ENCODE measurements at regions not wholly inside any gene's neighbourhood (a gene's known extent, or its start where the extent isn't known, plus 50 kb on each side); places are given as distances from the start of the nearest gene placed in this dataset.

DNA sequence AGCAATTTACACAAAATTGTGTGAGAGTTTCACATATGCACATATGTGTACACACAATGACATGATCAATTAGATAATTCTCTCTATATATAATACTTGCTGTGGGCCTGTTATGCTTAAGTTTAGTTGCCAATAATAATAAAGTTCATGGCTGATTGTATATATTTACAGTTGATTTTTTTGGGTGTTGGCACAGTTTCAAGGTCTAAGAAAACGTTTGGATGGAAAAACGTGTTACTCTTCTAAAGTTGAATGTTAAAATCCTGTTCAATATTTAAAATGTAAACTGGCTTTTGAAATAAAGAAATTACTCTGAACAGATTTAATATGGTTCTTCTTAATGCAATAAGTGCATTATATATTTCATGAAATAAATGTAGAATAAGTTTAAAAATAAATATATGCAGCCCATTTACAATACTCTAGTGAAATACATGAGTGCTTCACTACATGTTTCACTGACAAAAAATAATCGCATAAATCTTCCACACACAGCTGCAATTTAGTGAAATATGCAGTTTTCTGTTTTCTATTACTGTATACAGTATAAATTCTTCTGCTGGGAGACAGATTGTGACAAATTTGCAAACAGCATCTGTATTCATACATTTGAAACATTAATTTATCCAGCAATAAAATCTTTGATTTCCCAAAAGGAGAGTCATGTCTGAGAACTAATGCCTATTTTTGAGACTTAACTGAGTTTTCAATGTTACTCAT is 586.9 kb upstream of the KLHL1 start:
- no peaks in the 10 kb centered on the region for H3F3A ChIP-seq (ENCODE audit: insufficient read depth)
- no peaks in the 10 kb centered on the region for H3K27me3 ChIP-seq (ENCODE audit: low read length)
- no peaks in the 10 kb centered on the region for H3K9me3 ChIP-seq (ENCODE audit: insufficient read depth, low read length)
- no peaks in the 10 kb centered on the region for H3K9me2 ChIP-seq (replicated peaks; ENCODE audit: insufficient read depth, low read length)
- no peaks in the 10 kb centered on the region for H4K20me1 ChIP-seq (ENCODE audit: low read depth, low read length)
- H3K27ac ChIP-seq (ENCODE audit: low read depth, low read length), result no peak overlapping the region
- no peak overlapping the region for H3K4me3 ChIP-seq (ENCODE audit: insufficient read depth, low read length, poor library complexity, severe bottlenecking)
- no peak overlapping the region for H3K4me2 ChIP-seq (ENCODE audit: low read depth, low read length, poor library complexity, severe bottlenecking)
- TF ChIP-seq, protein P1, sequence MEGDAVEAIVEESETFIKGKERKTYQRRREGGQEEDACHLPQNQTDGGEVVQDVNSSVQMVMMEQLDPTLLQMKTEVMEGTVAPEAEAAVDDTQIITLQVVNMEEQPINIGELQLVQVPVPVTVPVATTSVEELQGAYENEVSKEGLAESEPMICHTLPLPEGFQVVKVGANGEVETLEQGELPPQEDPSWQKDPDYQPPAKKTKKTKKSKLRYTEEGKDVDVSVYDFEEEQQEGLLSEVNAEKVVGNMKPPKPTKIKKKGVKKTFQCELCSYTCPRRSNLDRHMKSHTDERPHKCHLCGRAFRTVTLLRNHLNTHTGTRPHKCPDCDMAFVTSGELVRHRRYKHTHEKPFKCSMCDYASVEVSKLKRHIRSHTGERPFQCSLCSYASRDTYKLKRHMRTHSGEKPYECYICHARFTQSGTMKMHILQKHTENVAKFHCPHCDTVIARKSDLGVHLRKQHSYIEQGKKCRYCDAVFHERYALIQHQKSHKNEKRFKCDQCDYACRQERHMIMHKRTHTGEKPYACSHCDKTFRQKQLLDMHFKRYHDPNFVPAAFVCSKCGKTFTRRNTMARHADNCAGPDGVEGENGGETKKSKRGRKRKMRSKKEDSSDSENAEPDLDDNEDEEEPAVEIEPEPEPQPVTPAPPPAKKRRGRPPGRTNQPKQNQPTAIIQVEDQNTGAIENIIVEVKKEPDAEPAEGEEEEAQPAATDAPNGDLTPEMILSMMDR (IDR thresholded peaks at IDR 0.05; ENCODE audit: insufficient read depth, low read length, poor library complexity, severe bottlenecking), result no peak
- TF ChIP-seq EZH2phosphoT487 (conservative IDR thresholded peaks at IDR 0.05; ENCODE audit: low read length), result no peak
- H2AFZ ChIP-seq (ENCODE audit: low read depth, low read length, severe bottlenecking), result peak overlapping the region; percentile 51
- no peak overlapping the region for H3K9ac ChIP-seq (ENCODE audit: low read length)
- no peaks in the 10 kb centered on the region for H3K79me2 ChIP-seq (ENCODE audit: insufficient read depth, low read length)
- H3K36me3 ChIP-seq (ENCODE audit: low read length), result no peaks in the 10 kb centered on the region

GRCh38 chr13:70668983-70669382 is 560.7 kb upstream of the KLHL1 start:
- no peak for TF ChIP-seq EZH2phosphoT487 (conservative IDR thresholded peaks at IDR 0.05; ENCODE audit: low read length)
- TF ChIP-seq, protein P1 (IDR thresholded peaks at IDR 0.05; ENCODE audit: insufficient read depth, low read length, poor library complexity, severe bottlenecking), result no peak
- no peak overlapping the region for H3K27ac ChIP-seq (ENCODE audit: low read depth, low read length)
- H3K9ac ChIP-seq (ENCODE audit: low read length), result no peak overlapping the region
- no peak overlapping the region for H3K4me2 ChIP-seq (ENCODE audit: low read depth, low read length, poor library complexity, severe bottlenecking)
- no peaks in the 10 kb centered on the region for H3K79me2 ChIP-seq (ENCODE audit: insufficient read depth, low read length)
- H3K4me3 ChIP-seq (ENCODE audit: insufficient read depth, low read length, poor library complexity, severe bottlenecking), result no peak overlapping the region
- H4K20me1 ChIP-seq (ENCODE audit: low read depth, low read length), result no peaks in the 10 kb centered on the region
- H3K9me3 ChIP-seq (ENCODE audit: insufficient read depth, low read length), result no peaks in the 10 kb centered on the region
- no peaks in the 10 kb centered on the region for H3K36me3 ChIP-seq (ENCODE audit: low read length)
- H3K27me3 ChIP-seq (ENCODE audit: low read length), result no peaks in the 10 kb centered on the region
- H2AFZ ChIP-seq (ENCODE audit: low read depth, low read length, severe bottlenecking), result no peak overlapping the region
- no peaks in the 10 kb centered on the region for H3F3A ChIP-seq (ENCODE audit: insufficient read depth)
- no peaks in the 10 kb centered on the region for H3K9me2 ChIP-seq (replicated peaks; ENCODE audit: insufficient read depth, low read length)

DNA sequence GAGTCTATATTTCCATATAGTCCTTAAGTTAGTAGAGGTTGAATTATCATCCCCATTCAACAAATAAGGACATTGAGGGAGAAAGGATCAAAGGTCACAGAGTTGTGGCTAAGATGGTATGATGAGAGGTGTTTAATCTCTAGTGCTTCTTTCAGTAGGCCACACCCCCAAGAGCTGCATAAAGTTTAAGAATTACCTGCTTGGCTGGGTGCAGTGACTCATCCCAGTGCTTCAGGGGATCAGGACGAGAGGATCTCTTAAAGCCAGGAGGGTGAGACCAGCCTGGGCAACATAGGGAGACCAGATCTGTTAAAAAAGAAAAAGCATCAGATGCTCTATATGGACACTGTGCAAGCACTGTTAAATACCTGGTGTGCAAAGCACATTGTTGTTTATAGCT is 560.0 kb upstream of the KLHL1 start:
- H3K4me3 ChIP-seq (ENCODE audit: insufficient read depth, low read length, poor library complexity, severe bottlenecking), result no peak overlapping the region
- H3K4me2 ChIP-seq (ENCODE audit: low read depth, low read length, poor library complexity, severe bottlenecking), result no peak overlapping the region
- no peaks in the 10 kb centered on the region for H3K79me2 ChIP-seq (ENCODE audit: insufficient read depth, low read length)
- no peaks in the 10 kb centered on the region for H3F3A ChIP-seq (ENCODE audit: insufficient read depth)
- H3K9ac ChIP-seq (ENCODE audit: low read length), result no peak overlapping the region
- H2AFZ ChIP-seq (ENCODE audit: low read depth, low read length, severe bottlenecking), result peak overlapping the region; percentile 45
- H3K27ac ChIP-seq (ENCODE audit: low read depth, low read length), result no peak overlapping the region
- H3K9me3 ChIP-seq (ENCODE audit: insufficient read depth, low read length), result no peaks in the 10 kb centered on the region
- no peaks in the 10 kb centered on the region for H4K20me1 ChIP-seq (ENCODE audit: low read depth, low read length)
- H3K9me2 ChIP-seq (replicated peaks; ENCODE audit: insufficient read depth, low read length), result no peaks in the 10 kb centered on the region
- TF ChIP-seq, protein P1 (IDR thresholded peaks at IDR 0.05; ENCODE audit: insufficient read depth, low read length, poor library complexity, severe bottlenecking), result no peak
- TF ChIP-seq EZH2phosphoT487 (conservative IDR thresholded peaks at IDR 0.05; ENCODE audit: low read length), result no peak
- H3K36me3 ChIP-seq (ENCODE audit: low read length), result no peaks in the 10 kb centered on the region
- H3K27me3 ChIP-seq (ENCODE audit: low read length), result no peaks in the 10 kb centered on the region
